ENCODE measurements at regions not wholly inside any gene's neighbourhood (a gene's known extent, or its start where the extent isn't known, plus 50 kb on each side); places are given as distances from the start of the nearest gene placed in this dataset.
"Not testable (repeated sequence)": the region's sequence is repeated elsewhere in the genome, so short reads cannot be mapped to it uniquely, and the experiment has no call there.

- not testable (repeated sequence) for TF ChIP-seq POLR2AphosphoS5 (IDR thresholded peaks at IDR 0.05); EP300 (IDR thresholded peaks at IDR 0.05; ENCODE audit: low read depth); CTCF (IDR thresholded peaks at IDR 0.05); POLR2A (IDR thresholded peaks at IDR 0.05)
These were observed 228.2 kb upstream of the CRBN start for GRCh38 chr3:3407707-3408106.

Data from transverse colon (tissue), 4 donors.